IPS-15b (cell line): ENCODE measurements at regions not wholly inside any gene's neighbourhood (a gene's known extent, or its start where the extent isn't known, plus 50 kb on each side); places are given as distances from the start of the nearest gene placed in this dataset.

Experiments
- H3K27me3 ChIP-seq: one replicate; pipeline ENCODE4 v1.6.1; 2013; ENCODE audit warnings: low read length; ENCODE audit not compliant: control insufficient read depth, insufficient read depth
- H3K36me3 ChIP-seq: one replicate; pipeline ENCODE4 v1.6.1; 2013; ENCODE audit warnings: low read length; ENCODE audit not compliant: control insufficient read depth, insufficient read depth
- H3K4me1 ChIP-seq: one replicate; pipeline ENCODE4 v1.6.1; 2013; ENCODE audit warnings: mild to moderate bottlenecking, low read length; ENCODE audit not compliant: control insufficient read depth, insufficient read depth
- H3K4me3 ChIP-seq: one replicate; pipeline ENCODE4 v1.5.1; 2013; ENCODE audit warnings: low read depth, low read length
- H3K9ac ChIP-seq: one replicate; pipeline ENCODE4 v1.6.1; 2013; ENCODE audit warnings: low read depth, mild to moderate bottlenecking, low read length
- H3K9me3 ChIP-seq: one replicate; pipeline ENCODE4 v1.6.1; 2013; ENCODE audit warnings: mild to moderate bottlenecking, low read length; ENCODE audit not compliant: control insufficient read depth, insufficient read depth

DNA sequence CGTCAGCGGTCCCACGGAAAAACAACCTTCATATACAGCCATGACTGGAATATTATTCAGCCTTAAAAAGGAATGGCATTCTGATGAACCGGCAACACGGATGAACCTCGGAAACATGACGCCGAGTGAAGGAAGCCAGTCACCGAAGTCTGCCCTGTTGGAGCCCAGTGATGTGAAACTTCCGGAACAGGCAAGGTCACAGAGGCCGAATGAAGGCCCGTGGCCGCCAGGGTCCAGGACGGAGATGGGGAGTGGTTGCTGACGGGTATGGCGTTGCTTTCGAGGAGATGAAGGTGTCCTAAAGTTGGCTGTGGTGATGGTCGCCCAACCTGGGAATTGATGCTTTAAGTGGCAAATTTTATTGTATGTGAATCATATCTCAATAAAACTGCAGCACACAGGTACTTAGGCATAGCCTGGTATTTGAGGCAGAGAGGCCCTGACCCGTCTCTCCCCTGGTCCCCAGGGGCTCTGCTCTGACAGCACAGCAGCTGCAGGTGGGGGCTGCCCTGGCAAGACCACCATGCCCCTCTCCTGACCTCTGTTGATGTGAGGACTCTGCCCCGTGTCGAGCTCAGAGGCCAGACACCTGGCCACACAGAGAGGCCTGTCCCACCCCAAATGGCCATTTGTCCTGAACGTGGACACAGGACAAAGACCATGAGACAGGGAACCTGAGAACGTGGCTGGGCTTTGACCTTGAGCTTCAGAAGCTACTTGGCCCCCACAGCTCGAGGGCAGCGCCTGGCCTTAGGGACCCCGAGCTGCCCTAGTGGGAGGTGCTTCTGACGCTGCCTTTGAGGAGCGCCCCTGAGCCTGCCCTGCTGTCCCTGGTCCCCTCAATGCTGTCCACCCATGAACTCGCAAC, 1090.8 kb downstream of the BRD1 start:
- H3K36me3 ChIP-seq = no peaks in the 10 kb centered on the region
- H3K27me3 ChIP-seq = no peaks in the 10 kb centered on the region
- H3K9me3 ChIP-seq = no peaks in the 10 kb centered on the region
- H3K9ac ChIP-seq = no peak overlapping the region
- H3K4me1 ChIP-seq = no peaks in the 10 kb centered on the region
- H3K4me3 ChIP-seq = no peak overlapping the region

- no peaks in the 10 kb centered on the region for H3K27me3 ChIP-seq
These were observed 1092.7 kb downstream of the BRD1 start for GRCh38 chr22:48734961-48735360.

GRCh38 chr22:48734359-48734758, 1093.3 kb downstream of the BRD1 start:
- no peaks in the 10 kb centered on the region for H3K9me3 ChIP-seq
- no peaks in the 10 kb centered on the region for H3K27me3 ChIP-seq
- no peaks in the 10 kb centered on the region for H3K36me3 ChIP-seq
- H3K9ac ChIP-seq = no peak overlapping the region
- H3K4me3 ChIP-seq = no peak overlapping the region
- H3K4me1 ChIP-seq = no peaks in the 10 kb centered on the region

More at GRCh38 chr22:48734961-48735360, 1092.7 kb downstream of the BRD1 start:
- Histone ChIP-seq H3K36me3 (no peaks in the 10 kb centered on the region), H3K9ac (no peak overlapping the region), H3K4me3 (no peak overlapping the region), H3K4me1 (no peaks in the 10 kb centered on the region), H3K9me3 (no peaks in the 10 kb centered on the region)

DNA sequence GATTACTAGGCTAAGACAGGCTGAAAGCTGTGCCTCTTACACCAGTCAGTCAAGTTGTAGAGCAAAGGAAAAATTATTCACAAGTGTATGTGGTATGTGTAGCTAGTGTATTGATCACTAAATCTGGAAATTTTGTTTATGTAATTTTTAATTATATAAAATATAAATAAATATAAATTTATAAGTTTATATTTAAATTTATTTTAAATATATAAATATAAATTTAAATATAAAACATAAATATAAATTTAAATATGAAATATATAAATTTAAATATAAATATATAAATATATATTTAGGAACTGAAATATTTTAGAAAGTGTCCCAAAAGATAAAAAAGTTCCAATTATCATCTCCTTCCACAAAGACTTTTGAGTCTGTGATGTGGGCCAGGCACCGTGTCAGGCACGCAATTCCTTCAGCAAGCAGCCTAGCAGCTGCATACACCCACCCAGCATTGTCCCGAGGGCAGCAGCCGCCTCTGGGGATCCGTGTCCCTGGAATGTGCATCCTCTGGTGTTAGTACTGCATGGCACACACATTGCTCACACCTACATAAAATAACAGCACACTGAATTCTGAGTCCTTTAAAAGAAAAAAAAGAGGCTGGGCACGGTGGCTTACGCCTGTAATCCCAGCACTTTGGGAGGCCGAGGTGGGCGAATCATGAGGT, 1098.0 kb downstream of the BRD1 start:
- no peaks in the 10 kb centered on the region for H3K27me3 ChIP-seq
- peaks cover 3% of the 10 kb centered on the region for H3K9me3 ChIP-seq
- H3K4me1 ChIP-seq = no peaks in the 10 kb centered on the region
- H3K36me3 ChIP-seq = no peaks in the 10 kb centered on the region
- H3K9ac ChIP-seq = no peak overlapping the region
- no peak overlapping the region for H3K4me3 ChIP-seq

DNA sequence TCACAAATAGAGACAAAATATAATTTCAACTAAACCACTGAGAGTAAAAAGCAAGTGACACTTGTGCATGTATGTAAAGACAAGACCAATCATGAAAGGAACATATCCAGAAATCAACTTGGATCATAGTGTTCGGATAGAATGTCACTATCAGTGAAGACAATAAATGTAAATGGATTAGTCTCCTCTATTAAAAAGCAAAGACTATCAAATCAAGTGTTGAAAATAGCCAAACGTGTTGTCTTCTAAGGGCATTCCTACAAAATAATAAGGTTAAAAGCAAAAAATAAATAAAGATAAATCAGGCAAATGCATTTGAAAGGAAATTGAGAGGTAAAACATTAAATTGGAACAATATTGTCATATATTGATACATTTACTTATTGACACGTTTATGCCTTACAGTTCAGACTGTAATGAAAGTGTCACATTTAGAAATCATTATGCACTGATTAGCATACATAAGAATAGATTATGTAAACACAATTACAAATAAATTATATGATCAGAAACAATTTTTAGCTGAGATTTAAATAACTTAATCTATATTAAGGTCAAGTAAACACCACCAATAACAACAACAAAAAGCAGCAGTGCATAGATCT, 1100.1 kb downstream of the BRD1 start:
- peaks cover 3% of the 10 kb centered on the region for H3K9me3 ChIP-seq
- H3K36me3 ChIP-seq = no peaks in the 10 kb centered on the region
- H3K27me3 ChIP-seq = no peaks in the 10 kb centered on the region
- no peaks in the 10 kb centered on the region for H3K4me1 ChIP-seq
- H3K9ac ChIP-seq = no peak overlapping the region
- no peak overlapping the region for H3K4me3 ChIP-seq

DNA sequence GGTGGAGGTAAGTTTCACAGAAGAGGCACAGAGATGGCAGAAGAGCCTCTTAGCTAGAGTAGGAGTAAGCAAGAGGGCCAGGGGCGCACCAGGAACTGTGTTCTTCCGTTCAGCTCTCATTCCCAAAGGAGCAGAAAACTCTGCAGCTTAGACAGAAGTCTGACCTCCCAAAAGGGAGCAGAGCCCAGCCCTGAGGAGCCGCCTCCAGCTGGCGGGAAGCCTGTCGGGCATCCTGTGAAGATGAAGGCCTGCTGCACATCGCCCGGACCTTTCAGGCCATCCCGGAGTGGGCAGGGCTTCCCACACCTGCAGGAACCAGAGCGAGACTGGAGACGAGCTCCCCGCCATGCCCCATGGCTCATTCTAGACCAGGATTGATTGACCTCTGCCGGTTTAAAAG, 1102.8 kb downstream of the BRD1 start:
- Histone ChIP-seq H3K27me3 (no peaks in the 10 kb centered on the region), H3K4me1 (no peaks in the 10 kb centered on the region), H3K36me3 (no peaks in the 10 kb centered on the region), H3K9ac (no peak overlapping the region), H3K9me3 (peaks cover 3% of the 10 kb centered on the region), H3K4me3 (no peak overlapping the region)

DNA sequence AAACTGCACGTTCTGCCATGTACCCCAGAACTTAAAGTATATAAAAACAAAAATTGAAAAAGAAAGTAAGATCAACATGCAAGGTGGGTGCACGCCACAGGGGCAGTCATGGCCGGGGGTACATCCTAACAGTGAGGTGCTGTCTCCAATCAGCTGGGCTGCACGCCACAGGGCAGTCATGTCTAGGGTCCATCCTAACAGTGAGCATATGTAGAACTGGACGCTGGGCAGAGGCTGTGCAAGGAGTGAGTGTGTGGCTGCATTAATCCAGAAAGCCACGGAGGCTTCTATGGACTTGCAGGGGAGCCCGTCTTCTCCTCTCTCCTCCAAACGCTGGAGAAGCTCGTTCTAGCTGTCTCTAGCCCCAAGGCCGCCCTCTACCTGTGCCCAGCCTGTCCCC, 1105.0 kb downstream of the BRD1 start:
- Histone ChIP-seq H3K27me3 (no peaks in the 10 kb centered on the region), H3K9ac (no peak overlapping the region), H3K36me3 (no peaks in the 10 kb centered on the region), H3K4me1 (no peaks in the 10 kb centered on the region), H3K4me3 (no peak overlapping the region), H3K9me3 (peaks cover 3% of the 10 kb centered on the region)

GRCh38 chr22:48721395-48721669, 1106.3 kb downstream of the BRD1 start:
- no peaks in the 10 kb centered on the region for H3K9me3 ChIP-seq
- H3K36me3 ChIP-seq = no peaks in the 10 kb centered on the region
- H3K9ac ChIP-seq = no peak overlapping the region
- no peaks in the 10 kb centered on the region for H3K4me1 ChIP-seq
- no peaks in the 10 kb centered on the region for H3K27me3 ChIP-seq
- H3K4me3 ChIP-seq = no peak overlapping the region

DNA sequence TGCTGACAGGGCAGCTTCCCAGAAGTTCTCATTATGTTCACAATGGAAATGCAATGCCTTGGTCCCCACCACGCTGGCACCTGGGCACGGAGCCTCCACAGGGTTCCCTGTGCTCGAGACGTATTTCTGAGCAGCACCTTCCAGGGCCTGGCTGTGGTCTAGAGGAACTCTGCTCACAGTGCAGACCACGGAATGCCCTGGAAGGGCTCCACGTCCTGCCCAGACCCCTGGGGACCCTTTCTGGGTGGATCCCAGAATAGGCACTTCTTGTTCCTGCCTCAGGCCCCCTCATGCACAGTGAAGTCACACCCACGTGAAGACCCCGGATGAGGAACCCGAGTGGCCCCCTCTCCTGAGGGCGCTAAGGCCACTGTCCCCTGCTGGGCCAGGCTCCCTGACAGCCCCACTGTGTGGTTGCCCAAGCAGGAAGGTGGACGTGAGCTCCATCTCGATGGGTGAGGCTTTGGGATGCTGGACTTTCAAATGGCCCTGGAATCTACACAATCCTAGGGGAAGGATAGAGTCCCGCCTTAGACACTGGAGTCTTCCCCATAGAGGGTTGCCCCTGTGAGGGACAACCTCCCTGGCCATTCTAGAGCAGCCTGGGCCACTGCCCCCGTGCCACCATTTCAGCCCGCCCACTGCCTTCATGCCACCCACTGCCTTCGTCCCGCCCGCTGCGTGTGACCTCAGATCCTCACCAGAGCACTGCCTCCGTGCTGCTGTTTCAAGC, 1106.8 kb downstream of the BRD1 start:
- Histone ChIP-seq H3K4me1 (no peaks in the 10 kb centered on the region), H3K36me3 (no peaks in the 10 kb centered on the region)

DNA sequence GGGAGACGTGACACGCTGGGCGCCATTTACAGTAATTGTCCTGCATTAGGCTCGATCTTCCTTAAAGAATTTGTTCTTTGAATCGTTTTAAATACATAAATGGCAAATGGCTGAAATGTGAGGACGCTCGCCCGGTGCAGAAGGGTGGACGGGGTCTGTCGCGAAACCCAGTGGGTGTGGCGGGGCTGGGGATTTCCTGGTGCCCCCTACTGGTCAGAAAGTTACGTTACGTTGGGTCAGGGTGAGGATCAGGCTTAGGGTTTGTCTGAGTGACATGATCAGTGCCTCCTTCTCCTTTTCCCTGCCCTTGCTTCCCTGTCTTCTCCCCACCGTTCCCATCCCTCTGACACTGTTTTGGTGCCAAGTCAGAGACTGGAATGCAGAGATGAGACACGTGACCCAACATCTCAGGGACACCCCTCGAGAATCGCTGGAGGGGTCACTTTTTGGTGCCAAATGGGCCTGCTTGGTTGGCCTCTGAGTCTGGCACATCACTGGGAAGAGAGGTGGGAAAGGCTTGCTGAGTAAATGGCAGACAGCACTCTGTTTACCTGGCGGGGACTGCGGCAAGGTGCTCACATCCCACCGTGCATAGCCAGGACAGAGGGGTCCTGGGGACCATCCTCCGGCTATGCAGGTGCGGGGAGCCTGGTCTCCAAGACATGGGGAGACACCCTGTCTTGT, 1107.6 kb downstream of the BRD1 start:
- H3K36me3 ChIP-seq = no peaks in the 10 kb centered on the region
- no peaks in the 10 kb centered on the region for H3K27me3 ChIP-seq
- H3K9ac ChIP-seq = no peak overlapping the region
- H3K4me3 ChIP-seq = no peak overlapping the region
- H3K4me1 ChIP-seq = no peaks in the 10 kb centered on the region
- H3K9me3 ChIP-seq = no peaks in the 10 kb centered on the region

More for the DNA sequence above, 1106.8 kb downstream of the BRD1 start:
- Histone ChIP-seq H3K27me3 (no peaks in the 10 kb centered on the region), H3K9ac (no peak overlapping the region), H3K9me3 (no peaks in the 10 kb centered on the region), H3K4me3 (no peak overlapping the region)

DNA sequence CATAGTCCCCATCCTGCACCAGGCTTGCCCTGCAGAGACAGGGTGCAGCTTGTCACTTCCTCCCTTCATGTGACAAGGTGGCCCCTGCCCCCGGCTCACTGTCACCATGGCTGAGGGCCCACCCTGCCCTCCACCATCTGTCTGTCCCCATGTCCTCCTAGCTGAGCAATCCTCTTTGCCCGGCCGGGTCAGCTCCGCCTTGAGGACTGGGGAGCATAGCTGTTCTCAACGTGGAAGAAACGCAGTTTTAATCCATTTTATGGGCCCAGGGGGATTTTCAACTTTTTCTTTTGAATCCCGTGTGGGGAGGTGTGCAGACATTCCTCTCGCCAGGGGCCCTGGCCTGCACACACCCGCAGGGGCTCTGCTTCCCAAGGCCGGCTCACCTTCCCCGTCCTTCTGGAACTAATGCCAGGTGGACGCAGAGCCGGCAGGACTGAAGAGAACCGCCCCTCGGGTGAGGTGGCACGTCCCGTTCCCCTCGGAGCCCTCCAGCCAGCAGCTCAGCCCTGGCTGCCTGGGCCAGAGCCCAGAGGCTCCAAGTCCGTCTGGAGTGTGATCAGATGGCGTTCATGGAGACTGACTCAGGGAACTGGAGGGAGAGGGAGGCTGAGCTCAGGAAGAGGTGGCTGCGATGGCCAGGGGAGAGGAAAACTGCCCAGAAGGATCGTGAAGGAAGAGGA, 1108.7 kb downstream of the BRD1 start:
- Histone ChIP-seq H3K4me3 (no peak overlapping the region), H3K4me1 (no peaks in the 10 kb centered on the region), H3K9me3 (no peaks in the 10 kb centered on the region), H3K36me3 (no peaks in the 10 kb centered on the region), H3K27me3 (no peaks in the 10 kb centered on the region), H3K9ac (no peak overlapping the region)
